GM12892 (cell line): ENCODE measurements at regions not wholly inside any gene's neighbourhood (a gene's known extent, or its start where the extent isn't known, plus 50 kb on each side); places are given as distances from the start of the nearest gene placed in this dataset.

Experiments used
- POLR2A ChIP-seq: IDR thresholded peaks from 2 replicates; pipeline ENCODE4 v1.6.1; 2011; ENCODE audit warnings: low read depth, low read length, control low read depth
- POLR2AphosphoS5 ChIP-seq: IDR thresholded peaks from 2 replicates; pipeline ENCODE4 v1.6.1; 2011; ENCODE audit warnings: low read depth, low read length, control low read depth

GRCh38 chr10:107498983-107499382 is 334.5 kb upstream of the SORCS1 start:
- TF ChIP-seq POLR2AphosphoS5 (no peak), POLR2A (no peak)
